ENCODE measurements at regions not wholly inside any gene's neighbourhood (a gene's known extent, or its start where the extent isn't known, plus 50 kb on each side); places are given as distances from the start of the nearest gene placed in this dataset.
"Not testable (repeated sequence)": the region's sequence is repeated elsewhere in the genome, so short reads cannot be mapped to it uniquely, and the experiment has no call there.

- H3K27ac Mint-ChIP-seq: no peak overlapping the region
- no peaks in the 10 kb centered on the region for H3K27me3 Mint-ChIP-seq
- H3K36me3 Mint-ChIP-seq: no peaks in the 10 kb centered on the region
- ChIA-PET CTCF (interaction anchor here (0.6 kb wide), 1 partner anchor 514 kb away, joined by 3 read pairs; no protein-coding TSS in a partner anchor), POLR2A (no interaction called here)
- H3K9me3 Mint-ChIP-seq: no peaks in the 10 kb centered on the region
- intact Hi-C loops (cut with micrococcal nuclease): no loop called here
- H3K4me3 Mint-ChIP-seq: no peak overlapping the region
- DNase-seq: no peak
- H3K4me1 Mint-ChIP-seq (ENCODE audit: low read depth): no peaks in the 10 kb centered on the region
Measured at GRCh38 chr13:96934889-96935489, 59.3 kb downstream of the OXGR1 start.

- intact Hi-C loops (cut with micrococcal nuclease): no loop called here
- DNase-seq: no peak
- Mint-ChIP-seq H3K9me3 (peaks cover 9% of the 10 kb centered on the region), H3K27me3 (no peaks in the 10 kb centered on the region), H3K36me3 (no peaks in the 10 kb centered on the region), H3K4me1 (ENCODE audit: low read depth) (no peaks in the 10 kb centered on the region), H3K4me3 (no peak overlapping the region), H3K27ac (no peak overlapping the region)
- POLR2A ChIA-PET: no interaction called here
- CTCF ChIA-PET: no interaction called here
Measured at GRCh38 chr13:96925916-96926628, 68.2 kb downstream of the OXGR1 start.

GRCh38 chr13:96925477-96925876, 68.8 kb downstream of the OXGR1 start:
- Mint-ChIP-seq H3K27ac (no peak overlapping the region), H3K36me3 (no peaks in the 10 kb centered on the region), H3K9me3 (peaks cover 9% of the 10 kb centered on the region), H3K27me3 (no peaks in the 10 kb centered on the region), H3K4me1 (ENCODE audit: low read depth) (no peaks in the 10 kb centered on the region), H3K4me3 (no peak overlapping the region)
- CTCF ChIA-PET: no interaction called here
- POLR2A ChIA-PET: no interaction called here
- no peak for DNase-seq
- intact Hi-C loops (cut with micrococcal nuclease): no loop called here

GRCh38 chr13:96918861-96919631, 75.2 kb downstream of the OXGR1 start:
- H3K4me1 Mint-ChIP-seq (ENCODE audit: low read depth); H3K36me3 Mint-ChIP-seq; H3K27me3 Mint-ChIP-seq; POLR2A ChIA-PET; H3K4me3 Mint-ChIP-seq; H3K9me3 Mint-ChIP-seq; intact Hi-C loops (cut with micrococcal nuclease); H3K27ac Mint-ChIP-seq; DNase-seq; CTCF ChIA-PET: not testable (repeated sequence)

GRCh38 chr13:96904232-96904631, 90.0 kb downstream of the OXGR1 start:
- H3K27me3 Mint-ChIP-seq: no peaks in the 10 kb centered on the region
- intact Hi-C loops (cut with micrococcal nuclease): no loop called here
- H3K9me3 Mint-ChIP-seq: no peaks in the 10 kb centered on the region
- no peak overlapping the region for H3K27ac Mint-ChIP-seq
- no peaks in the 10 kb centered on the region for H3K36me3 Mint-ChIP-seq
- no peak overlapping the region for H3K4me3 Mint-ChIP-seq
- no peaks in the 10 kb centered on the region for H3K4me1 Mint-ChIP-seq (ENCODE audit: low read depth)
- no peak for DNase-seq
- CTCF ChIA-PET: no interaction called here
- POLR2A ChIA-PET: no interaction called here

- no peaks in the 10 kb centered on the region for H3K4me1 Mint-ChIP-seq (ENCODE audit: low read depth)
- POLR2A ChIA-PET: no interaction called here
- H3K27ac Mint-ChIP-seq: no peak overlapping the region
- no peak overlapping the region for H3K4me3 Mint-ChIP-seq
- no peaks in the 10 kb centered on the region for H3K36me3 Mint-ChIP-seq
- CTCF ChIA-PET: no interaction called here
- no peaks in the 10 kb centered on the region for H3K27me3 Mint-ChIP-seq
- no peak for DNase-seq
- intact Hi-C loops (cut with micrococcal nuclease): no loop called here
- no peaks in the 10 kb centered on the region for H3K9me3 Mint-ChIP-seq
Measured at GRCh38 chr13:96903085-96903484, 91.2 kb downstream of the OXGR1 start.

GRCh38 chr13:96900986-96901385, 93.3 kb downstream of the OXGR1 start:
- DNase-seq: no peak
- Mint-ChIP-seq H3K4me3 (no peak overlapping the region), H3K4me1 (ENCODE audit: low read depth) (no peaks in the 10 kb centered on the region), H3K27ac (no peak overlapping the region), H3K27me3 (no peaks in the 10 kb centered on the region), H3K36me3 (no peaks in the 10 kb centered on the region), H3K9me3 (peaks cover 2% of the 10 kb centered on the region)
- intact Hi-C loops (cut with micrococcal nuclease): no loop called here
- CTCF ChIA-PET: no interaction called here
- POLR2A ChIA-PET: no interaction called here

GRCh38 chr13:96899946-96900345, 94.3 kb downstream of the OXGR1 start:
- no peaks in the 10 kb centered on the region for H3K36me3 Mint-ChIP-seq
- CTCF ChIA-PET: no interaction called here
- H3K27me3 Mint-ChIP-seq: no peaks in the 10 kb centered on the region

GRCh38 chr13:96898646-96899254, 95.5 kb downstream of the OXGR1 start:
- H3K9me3 Mint-ChIP-seq: peaks cover 9% of the 10 kb centered on the region
- no peaks in the 10 kb centered on the region for H3K4me1 Mint-ChIP-seq (ENCODE audit: low read depth)
- H3K27ac Mint-ChIP-seq: no peak overlapping the region
- H3K27me3 Mint-ChIP-seq: no peaks in the 10 kb centered on the region
- no peak overlapping the region for H3K4me3 Mint-ChIP-seq
- POLR2A ChIA-PET: no interaction called here
- no peak for DNase-seq
- H3K36me3 Mint-ChIP-seq: no peaks in the 10 kb centered on the region
- intact Hi-C loops (cut with micrococcal nuclease): no loop called here
- CTCF ChIA-PET: no interaction called here

More at GRCh38 chr13:96899946-96900345, 94.3 kb downstream of the OXGR1 start:
- Mint-ChIP-seq H3K4me1 (ENCODE audit: low read depth) (no peaks in the 10 kb centered on the region), H3K9me3 (peaks cover 9% of the 10 kb centered on the region), H3K4me3 (no peak overlapping the region), H3K27ac (no peak overlapping the region)
- POLR2A ChIA-PET: no interaction called here
- intact Hi-C loops (cut with micrococcal nuclease): no loop called here
- DNase-seq: no peak

- POLR2A ChIA-PET: no interaction called here
Measured at GRCh38 chr13:96898212-96898611, 96.1 kb downstream of the OXGR1 start.

More at GRCh38 chr13:96898212-96898611, 96.1 kb downstream of the OXGR1 start:
- H3K36me3 Mint-ChIP-seq: no peaks in the 10 kb centered on the region
- H3K9me3 Mint-ChIP-seq: peaks cover 9% of the 10 kb centered on the region
- H3K27ac Mint-ChIP-seq: no peak overlapping the region
- no peak for DNase-seq
- no peaks in the 10 kb centered on the region for H3K4me1 Mint-ChIP-seq (ENCODE audit: low read depth)
- H3K4me3 Mint-ChIP-seq: no peak overlapping the region
- intact Hi-C loops (cut with micrococcal nuclease): no loop called here
- H3K27me3 Mint-ChIP-seq: no peaks in the 10 kb centered on the region
- CTCF ChIA-PET: no interaction called here

All from activated CD4-positive, alpha-beta memory T cell treated with anti-CD3 and anti-CD28 coated beads for 36 hours (primary cell).